NCI-H524 treated with DMSO at 0.1 percent for 48 hours (cell line): ENCODE measurements at regions not wholly inside any gene's neighbourhood (a gene's known extent, or its start where the extent isn't known, plus 50 kb on each side); places are given as distances from the start of the nearest gene placed in this dataset.
"Not testable (repeated sequence)": the region's sequence is repeated elsewhere in the genome, so short reads cannot be mapped to it uniquely, and the experiment has no call there.

Source experiments
- DNase-seq: peaks from one replicate; lab custom pipeline; 2025; lab: John Stamatoyannopoulos, UW

DNA sequence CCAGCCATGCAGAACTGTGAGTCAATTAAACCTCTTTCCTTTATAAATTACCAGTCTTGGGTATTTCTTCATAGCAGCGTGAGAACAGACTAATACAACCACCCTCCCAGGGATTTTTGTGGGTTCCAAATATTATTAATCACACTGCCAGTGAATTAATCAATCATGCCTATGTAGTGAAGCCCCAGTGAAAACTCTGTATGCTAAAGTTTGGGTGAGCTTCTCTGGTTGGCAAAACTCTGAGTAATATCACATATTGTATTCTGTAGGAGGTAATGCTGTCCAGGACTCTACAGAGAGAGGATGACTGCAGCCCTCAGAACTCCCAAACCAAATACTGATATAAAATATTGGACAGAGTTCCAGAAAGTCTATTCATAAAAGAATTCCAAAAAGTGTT lies 216.9 kb downstream of the RPAP3 start:
- DNase-seq, result no peak

- DNase-seq, result no peak
Measured at GRCh38 chr12:47481041-47481440, 224.8 kb downstream of the RPAP3 start.

DNA sequence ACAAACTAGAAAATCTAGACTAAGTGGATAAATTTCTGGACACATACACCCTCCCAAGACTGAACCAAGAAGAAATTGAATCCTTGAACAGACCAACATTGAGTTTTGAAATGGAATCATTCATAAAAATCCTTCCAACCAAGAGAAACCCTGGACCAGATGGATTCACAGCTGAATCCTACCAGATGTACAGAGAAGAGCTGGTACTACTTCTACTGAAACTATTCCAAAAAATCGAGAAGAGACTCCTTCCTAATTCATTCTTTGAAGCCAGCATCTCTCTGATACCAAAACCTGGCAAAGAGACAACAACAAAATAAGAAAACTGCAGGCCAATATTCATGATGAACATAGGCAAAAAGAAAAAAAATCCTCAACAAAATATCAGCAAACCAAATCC lies 227.4 kb downstream of the RPAP3 start:
- no peak for DNase-seq

DNA sequence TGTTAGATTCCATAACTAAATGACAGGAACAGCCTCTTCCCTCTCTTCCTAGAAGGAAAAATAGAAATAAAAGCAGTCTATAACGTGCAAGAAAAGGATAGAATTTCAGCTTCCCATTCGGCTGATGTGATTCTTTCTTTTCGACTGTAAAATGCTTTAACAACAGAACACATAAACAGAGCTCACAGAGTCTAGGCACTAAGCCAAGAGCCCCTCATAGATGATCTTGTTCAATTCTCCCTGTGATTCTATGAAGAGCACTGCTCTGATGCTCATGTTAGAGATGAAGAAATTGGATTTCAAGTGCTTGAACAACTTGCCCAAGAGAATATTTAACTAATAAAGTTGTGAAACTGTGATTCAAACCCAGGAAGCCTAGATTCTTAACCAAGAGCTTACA lies 232.7 kb downstream of the RPAP3 start:
- no peak for DNase-seq

DNA sequence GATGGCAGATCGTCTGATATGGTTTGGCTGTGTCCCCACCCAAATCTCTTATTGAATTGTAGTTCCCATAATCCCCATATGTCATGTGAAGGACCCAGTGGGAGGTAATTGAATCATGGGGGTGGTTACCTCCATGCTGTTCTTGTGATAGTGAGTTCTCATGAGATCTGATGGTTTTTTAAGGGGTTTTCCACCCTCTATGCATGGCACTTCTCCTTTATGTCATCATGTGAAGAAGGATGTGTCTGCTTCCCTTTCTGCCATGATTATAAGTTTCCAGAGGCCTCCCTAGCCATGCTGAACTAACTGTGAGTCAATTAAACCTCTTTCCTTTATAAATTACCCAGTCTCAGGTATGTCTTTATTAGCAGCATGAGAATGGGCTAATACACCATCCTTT lies 235.5 kb downstream of the RPAP3 start:
- DNase-seq, result not testable (repeated sequence)

GRCh38 chr12:47463918-47464317 lies 241.9 kb downstream of the RPAP3 start:
- not testable (repeated sequence) for DNase-seq

GRCh38 chr12:47458279-47458678 lies 247.6 kb downstream of the RPAP3 start:
- DNase-seq, result no peak

- DNase-seq, result no peak
Measured at GRCh38 chr12:47449797-47450196, 256.0 kb downstream of the RPAP3 start.

- DNase-seq, result no peak
Measured at GRCh38 chr12:47442310-47442709, 263.5 kb downstream of the RPAP3 start.

DNA sequence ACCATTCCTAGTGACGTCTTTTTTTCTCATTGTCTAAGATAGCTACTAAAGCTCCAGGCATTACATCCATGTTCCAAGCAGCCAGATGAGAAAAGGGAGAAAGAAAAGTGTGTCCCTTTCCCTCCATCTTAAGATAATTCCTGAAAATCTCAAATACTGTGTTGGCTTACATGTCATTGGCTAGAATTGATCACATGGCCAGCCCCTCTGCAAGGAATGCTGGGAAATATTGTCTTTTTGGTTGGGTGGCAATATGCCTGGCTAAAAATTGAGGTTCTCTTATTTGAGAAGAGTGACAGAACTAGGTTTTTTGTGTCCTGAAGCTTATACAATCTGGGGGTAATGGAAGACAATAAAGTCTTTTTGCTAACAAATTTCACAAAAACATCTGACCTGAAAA lies 264.3 kb downstream of the RPAP3 start:
- no peak for DNase-seq

GRCh38 chr12:47438175-47438574 lies 267.7 kb downstream of the RPAP3 start:
- DNase-seq, result no peak

- DNase-seq, result no peak
Measured at GRCh38 chr12:47437570-47437969, 268.3 kb downstream of the RPAP3 start.

GRCh38 chr12:47433876-47434275 lies 272.0 kb downstream of the RPAP3 start:
- no peak for DNase-seq

DNA sequence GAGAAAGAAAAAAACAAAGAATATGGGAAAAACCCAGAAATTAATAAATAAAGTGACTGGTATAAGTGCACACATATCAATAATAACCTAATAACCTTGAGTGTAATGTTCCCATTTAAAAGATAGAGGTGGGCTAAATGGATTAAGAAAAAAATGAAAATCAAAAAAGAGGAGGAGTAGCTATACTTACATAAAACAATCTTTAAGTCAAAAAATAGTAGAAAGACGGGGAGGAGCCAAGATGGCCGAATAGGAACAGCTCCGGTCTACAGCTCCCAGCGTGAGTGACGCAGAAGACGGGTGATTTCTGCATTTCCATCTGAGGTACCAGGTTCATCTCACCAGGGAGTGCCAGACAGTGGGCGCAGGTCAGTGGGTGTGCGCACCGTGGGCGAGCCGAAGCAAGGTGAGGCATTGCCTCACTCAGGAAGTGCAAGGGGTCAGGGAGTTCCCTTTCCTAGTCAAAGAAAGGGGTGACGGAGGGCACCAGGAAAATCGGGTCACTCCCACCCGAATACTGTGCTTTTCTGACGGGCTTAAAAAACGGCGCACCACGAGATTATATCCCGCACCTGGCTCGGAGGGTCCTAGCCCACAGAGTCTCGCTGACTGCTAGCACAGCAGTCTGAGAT lies 279.0 kb downstream of the RPAP3 start:
- DNase-seq, result not testable (repeated sequence)

DNA sequence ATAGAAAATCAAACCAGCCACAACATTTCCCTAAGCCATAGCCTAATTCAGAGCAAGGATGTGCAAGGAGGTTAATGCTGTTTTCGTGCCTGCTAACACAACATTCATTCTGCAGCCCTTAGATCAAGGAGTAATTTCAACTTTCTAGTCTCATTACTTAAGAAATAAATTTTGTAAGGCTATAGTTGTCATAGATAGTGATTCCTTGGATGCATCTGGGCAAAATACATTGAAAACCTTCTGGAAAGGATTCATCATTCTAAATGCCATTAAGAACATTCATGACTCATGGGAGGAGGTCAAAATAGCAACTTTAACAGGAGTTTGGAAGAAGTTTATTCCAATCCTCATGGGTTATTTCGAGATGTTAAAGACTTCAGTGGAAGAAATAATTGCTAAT lies 283.2 kb downstream of the RPAP3 start:
- DNase-seq, result no peak

DNA sequence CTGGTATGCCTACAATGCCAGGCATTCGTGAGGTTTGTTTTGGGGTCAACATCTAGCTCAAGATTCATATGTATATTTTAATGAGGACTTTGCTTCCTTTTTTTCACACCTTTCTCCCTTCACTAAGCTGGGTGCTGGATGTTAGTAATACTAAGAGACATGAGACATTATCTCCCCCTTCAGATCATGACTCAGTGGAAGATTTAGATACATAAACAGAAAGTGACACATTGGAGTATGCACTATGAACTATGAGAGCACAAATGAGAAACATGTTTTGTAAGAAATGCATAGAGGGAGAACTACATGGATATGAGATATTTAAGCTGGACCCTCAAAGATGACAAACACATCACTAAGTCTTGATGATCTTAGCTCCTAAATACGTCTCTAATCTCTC lies 286.3 kb downstream of the RPAP3 start:
- DNase-seq, result no peak

- no peak for DNase-seq
Measured at GRCh38 chr12:47417955-47418354, 287.9 kb downstream of the RPAP3 start.

GRCh38 chr12:47417121-47417520 lies 288.7 kb downstream of the RPAP3 start:
- no peak for DNase-seq

DNA sequence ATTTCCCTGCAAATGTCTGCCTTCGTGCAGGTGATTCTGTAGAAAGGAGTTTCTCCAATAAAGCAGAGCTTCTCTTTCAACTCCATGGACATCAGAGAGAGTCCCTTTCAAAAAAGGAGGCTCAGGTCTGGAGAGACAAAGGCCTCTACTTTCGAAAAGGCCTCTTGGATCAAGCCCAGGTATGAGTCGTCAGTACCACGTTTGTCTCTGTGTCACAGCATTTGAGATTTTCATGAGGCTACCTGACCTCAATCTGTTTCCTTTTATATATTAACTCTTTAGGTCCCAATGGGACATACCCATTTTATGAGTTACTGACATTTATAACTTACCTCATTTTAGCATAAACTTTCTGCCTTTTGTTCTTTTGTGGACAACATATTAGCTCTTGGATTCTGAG lies 290.8 kb downstream of the RPAP3 start:
- DNase-seq, result no peak

DNA sequence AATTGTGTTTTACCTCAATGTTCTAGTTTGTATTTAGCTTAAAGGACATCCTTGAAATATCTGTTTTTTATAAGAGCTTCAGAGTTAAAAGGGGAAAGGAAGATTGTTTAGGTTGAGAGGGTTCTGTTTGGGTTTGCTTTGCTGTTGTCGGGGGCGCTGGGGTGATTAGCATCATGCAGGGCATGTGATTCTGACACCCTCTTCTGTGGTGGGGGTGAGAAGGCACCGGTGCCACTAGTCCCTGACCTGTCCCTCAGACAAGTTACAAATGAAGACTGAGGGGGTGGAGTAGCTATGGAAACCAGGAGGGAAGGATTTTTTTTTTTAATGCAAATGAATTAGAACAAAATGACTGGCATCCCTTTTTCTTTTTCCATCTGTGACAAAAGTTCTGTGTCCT lies 291.3 kb downstream of the RPAP3 start:
- no peak for DNase-seq

DNA sequence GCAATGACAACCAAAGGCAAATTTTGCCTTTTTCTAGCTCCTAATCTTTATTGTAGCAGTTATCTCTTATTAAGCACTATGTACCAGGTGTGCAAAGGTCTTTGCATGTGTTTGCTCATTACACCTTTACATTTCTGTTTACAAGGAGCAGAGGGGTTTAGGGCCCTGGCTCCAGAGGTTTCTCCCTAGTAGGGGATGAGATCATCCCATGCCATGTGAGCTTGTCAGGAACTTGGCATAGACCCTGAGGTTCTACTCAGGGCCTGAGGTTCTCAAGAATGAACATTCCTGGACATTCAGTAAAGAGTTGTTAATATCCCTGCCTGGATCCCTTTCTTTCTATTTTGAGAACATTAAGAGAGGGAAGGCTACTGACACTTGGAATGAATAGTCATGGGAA lies 292.0 kb downstream of the RPAP3 start:
- no peak for DNase-seq

DNA sequence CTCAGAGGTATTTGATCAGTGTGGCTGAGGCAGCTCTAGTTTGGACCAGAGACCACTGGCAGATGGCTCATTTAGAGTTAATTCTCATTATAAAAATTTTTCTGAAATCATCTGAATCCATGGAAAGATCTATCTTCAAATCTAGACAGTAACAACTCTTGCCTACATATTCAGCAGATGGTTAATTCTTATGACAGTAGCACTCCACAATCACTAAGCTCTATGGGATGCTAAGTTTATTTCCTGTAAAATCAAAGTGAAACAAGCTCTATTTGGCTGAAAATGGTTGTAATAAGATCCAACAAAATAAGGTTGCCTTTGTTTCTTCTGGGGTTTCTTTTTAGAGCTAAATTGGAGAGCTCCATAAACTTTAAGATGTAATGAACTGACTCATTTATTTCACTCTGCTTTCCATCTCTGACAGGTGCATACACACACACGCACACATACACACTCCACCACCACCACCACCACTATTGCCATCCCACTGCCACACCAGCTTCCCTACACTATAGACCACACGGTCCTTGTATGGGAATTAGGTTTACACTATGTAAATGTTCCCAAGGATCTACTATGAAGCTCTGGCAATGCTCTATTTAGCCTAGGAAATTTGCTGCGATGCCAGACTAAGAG lies 293.1 kb downstream of the RPAP3 start:
- DNase-seq, result no peak

GRCh38 chr12:47411966-47412365 lies 293.9 kb downstream of the RPAP3 start:
- DNase-seq, result no peak

DNA sequence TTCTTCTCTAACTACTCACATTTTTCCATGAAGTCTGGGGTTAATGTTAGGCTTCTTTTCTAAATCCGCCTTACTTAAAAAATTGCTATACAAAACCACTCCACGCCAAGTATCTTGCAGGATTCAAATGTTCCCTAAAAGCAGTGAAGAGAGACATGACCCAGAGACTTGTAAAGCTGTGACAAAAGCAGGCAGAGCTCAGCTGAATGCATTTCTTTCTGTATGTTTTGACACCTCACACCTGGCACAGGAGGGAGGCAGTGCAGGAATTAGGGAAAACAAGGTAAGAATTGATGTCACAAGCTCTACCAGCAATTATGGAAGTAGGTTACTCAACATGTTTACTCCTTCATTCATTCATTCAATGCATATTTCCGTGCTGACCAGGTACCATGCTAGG lies 295.0 kb downstream of the RPAP3 start:
- DNase-seq, result no peak
